ENCODE measurements at regions not wholly inside any gene's neighbourhood (a gene's known extent, or its start where the extent isn't known, plus 50 kb on each side); places are given as distances from the start of the nearest gene placed in this dataset.

DNA sequence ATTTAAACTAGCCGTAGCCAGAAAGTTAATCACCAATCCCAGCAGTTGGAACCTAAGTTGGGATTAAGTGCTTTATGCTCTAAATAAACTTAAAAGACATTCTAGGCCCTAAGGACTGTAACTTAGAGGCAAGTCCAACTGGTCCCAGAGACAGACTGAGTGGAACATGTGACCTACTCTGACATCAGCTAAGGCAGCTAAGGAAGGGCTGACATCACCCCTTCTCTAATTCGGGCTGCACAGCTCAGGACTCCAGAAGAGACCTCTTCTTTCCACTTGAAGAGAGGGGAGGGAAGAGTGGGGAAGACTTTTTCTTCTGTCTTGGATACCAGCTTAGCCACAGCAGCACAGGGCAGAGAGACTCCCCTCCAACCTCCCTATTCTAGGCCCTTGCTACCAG, 565.2 kb downstream of the CDH8 start:
- TF ChIP-seq, protein P1, sequence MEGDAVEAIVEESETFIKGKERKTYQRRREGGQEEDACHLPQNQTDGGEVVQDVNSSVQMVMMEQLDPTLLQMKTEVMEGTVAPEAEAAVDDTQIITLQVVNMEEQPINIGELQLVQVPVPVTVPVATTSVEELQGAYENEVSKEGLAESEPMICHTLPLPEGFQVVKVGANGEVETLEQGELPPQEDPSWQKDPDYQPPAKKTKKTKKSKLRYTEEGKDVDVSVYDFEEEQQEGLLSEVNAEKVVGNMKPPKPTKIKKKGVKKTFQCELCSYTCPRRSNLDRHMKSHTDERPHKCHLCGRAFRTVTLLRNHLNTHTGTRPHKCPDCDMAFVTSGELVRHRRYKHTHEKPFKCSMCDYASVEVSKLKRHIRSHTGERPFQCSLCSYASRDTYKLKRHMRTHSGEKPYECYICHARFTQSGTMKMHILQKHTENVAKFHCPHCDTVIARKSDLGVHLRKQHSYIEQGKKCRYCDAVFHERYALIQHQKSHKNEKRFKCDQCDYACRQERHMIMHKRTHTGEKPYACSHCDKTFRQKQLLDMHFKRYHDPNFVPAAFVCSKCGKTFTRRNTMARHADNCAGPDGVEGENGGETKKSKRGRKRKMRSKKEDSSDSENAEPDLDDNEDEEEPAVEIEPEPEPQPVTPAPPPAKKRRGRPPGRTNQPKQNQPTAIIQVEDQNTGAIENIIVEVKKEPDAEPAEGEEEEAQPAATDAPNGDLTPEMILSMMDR (IDR thresholded peaks at IDR 0.05 in 2 of 3, conservative IDR thresholded peaks at IDR 0.05 in 1 of 3; ENCODE audit: control insufficient read depth in 2 of 3, extremely low read depth in 1 of 3, insufficient read depth in 1 of 3, low read depth in 3 of 3, low read length in 3 of 3) = no peak
- no peak for TF ChIP-seq CBX3 (IDR thresholded peaks at IDR 0.05; ENCODE audit: borderline replicate concordance, low read depth)
- TF ChIP-seq POLR2AphosphoS5 (IDR thresholded peaks at IDR 0.05; ENCODE audit: low read length) = no peak
- TF ChIP-seq, protein P2, sequence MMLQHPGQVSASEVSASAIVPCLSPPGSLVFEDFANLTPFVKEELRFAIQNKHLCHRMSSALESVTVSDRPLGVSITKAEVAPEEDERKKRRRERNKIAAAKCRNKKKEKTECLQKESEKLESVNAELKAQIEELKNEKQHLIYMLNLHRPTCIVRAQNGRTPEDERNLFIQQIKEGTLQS (IDR thresholded peaks at IDR 0.05; ENCODE audit: borderline replicate concordance, extremely low read depth, low read depth, low read length) = no peak
- no peak for TF ChIP-seq EP300 (IDR thresholded peaks at IDR 0.05; ENCODE audit: borderline replicate concordance in 1 of 2, control insufficient read depth in 1 of 2, low read depth in 2 of 2, low read length in 2 of 2)
- TF ChIP-seq SP1 (IDR thresholded peaks at IDR 0.05; ENCODE audit: low read depth, low read length) = no peak
- no peak for TF ChIP-seq RAD21 (IDR thresholded peaks at IDR 0.05; ENCODE audit: insufficient read depth, low read depth, low read length)
- TF ChIP-seq, protein P3, sequence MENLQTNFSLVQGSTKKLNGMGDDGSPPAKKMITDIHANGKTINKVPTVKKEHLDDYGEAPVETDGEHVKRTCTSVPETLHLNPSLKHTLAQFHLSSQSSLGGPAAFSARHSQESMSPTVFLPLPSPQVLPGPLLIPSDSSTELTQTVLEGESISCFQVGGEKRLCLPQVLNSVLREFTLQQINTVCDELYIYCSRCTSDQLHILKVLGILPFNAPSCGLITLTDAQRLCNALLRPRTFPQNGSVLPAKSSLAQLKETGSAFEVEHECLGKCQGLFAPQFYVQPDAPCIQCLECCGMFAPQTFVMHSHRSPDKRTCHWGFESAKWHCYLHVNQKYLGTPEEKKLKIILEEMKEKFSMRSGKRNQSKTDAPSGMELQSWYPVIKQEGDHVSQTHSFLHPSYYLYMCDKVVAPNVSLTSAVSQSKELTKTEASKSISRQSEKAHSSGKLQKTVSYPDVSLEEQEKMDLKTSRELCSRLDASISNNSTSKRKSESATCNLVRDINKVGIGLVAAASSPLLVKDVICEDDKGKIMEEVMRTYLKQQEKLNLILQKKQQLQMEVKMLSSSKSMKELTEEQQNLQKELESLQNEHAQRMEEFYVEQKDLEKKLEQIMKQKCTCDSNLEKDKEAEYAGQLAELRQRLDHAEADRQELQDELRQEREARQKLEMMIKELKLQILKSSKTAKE (IDR thresholded peaks at IDR 0.05; ENCODE audit: low read depth, poor library complexity, severe bottlenecking) = no peak
- no peak for TF ChIP-seq EZH2 (IDR thresholded peaks at IDR 0.05; ENCODE audit: borderline replicate concordance, control insufficient read depth, low read depth, low read length)
- TF ChIP-seq RCOR1 (conservative IDR thresholded peaks at IDR 0.05; ENCODE audit: low read depth, low read length) = no peak
